ENCODE measurements at regions not wholly inside any gene's neighbourhood (a gene's known extent, or its start where the extent isn't known, plus 50 kb on each side); places are given as distances from the start of the nearest gene placed in this dataset.
"Not testable (repeated sequence)": the region's sequence is repeated elsewhere in the genome, so short reads cannot be mapped to it uniquely, and the experiment has no call there.

GRCh38 chr2:235413064-235413463 is 80.8 kb upstream of the AGAP1 start:
- no peak for DNase-seq

GRCh38 chr2:235414422-235414821 is 79.4 kb upstream of the AGAP1 start:
- DNase-seq = no peak

- peak; percentile 62 for DNase-seq
Observed at GRCh38 chr2:235416858-235417499, 76.9 kb upstream of the AGAP1 start.

DNA sequence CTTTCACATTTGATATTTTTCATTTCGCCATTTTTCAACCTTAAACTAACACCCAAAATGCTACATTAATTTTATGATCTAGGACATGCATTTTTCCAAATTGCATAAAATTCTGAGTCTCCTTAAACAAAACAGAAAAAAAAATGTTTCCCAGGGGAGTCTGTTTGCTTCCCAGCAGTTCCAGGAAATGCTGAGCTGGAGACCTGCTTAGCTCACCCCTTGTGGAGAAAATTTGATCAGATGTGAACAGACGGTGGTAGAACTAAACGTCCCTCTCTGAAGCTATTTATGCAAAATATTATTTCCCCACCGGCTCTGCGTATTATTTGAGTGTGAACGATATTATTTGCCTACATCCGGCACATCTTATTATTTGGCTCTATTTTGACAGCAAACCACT is 74.9 kb upstream of the AGAP1 start:
- no peak for DNase-seq

DNA sequence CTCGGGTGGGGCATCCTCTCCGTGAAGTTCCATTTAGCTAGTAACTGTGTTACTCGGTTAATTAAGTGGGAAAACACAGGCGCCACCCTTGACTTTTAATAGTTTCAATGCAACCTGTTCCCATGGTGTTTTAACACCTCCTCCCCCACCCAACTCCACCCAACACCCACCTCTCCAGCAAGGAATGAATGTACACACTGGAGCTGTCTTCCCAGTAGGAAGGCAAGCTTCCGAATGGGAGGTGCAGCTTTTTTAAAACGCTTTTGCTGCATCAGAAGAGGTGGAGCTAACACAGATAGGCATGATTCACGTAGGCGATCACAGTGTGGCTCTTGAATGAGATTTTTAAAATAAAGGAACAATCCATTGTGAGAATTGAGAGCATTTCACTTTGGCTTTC is 73.8 kb upstream of the AGAP1 start:
- no peak for DNase-seq

DNA sequence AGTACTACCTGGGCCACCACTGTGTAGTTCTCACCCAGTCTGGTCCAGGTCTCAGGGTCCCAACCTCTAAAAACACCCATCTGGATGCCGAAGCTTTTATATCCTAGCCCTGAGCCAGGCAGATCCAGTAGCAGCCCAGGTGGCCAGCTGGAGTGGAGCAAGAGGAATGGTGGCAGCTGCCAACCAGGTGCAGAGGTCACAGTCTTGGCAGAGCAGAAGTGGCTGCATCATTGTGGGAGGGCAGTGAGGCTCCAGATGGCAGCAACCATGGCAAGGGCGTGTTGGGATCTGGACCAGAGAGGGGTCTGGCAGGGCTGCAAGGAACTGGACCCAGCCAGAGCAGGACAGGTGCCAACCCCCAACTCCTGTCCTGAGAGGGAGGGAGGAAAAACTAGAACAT is 72.2 kb upstream of the AGAP1 start:
- no peak for DNase-seq

- no peak for DNase-seq
Observed at GRCh38 chr2:235430366-235431083, 63.3 kb upstream of the AGAP1 start.

DNA sequence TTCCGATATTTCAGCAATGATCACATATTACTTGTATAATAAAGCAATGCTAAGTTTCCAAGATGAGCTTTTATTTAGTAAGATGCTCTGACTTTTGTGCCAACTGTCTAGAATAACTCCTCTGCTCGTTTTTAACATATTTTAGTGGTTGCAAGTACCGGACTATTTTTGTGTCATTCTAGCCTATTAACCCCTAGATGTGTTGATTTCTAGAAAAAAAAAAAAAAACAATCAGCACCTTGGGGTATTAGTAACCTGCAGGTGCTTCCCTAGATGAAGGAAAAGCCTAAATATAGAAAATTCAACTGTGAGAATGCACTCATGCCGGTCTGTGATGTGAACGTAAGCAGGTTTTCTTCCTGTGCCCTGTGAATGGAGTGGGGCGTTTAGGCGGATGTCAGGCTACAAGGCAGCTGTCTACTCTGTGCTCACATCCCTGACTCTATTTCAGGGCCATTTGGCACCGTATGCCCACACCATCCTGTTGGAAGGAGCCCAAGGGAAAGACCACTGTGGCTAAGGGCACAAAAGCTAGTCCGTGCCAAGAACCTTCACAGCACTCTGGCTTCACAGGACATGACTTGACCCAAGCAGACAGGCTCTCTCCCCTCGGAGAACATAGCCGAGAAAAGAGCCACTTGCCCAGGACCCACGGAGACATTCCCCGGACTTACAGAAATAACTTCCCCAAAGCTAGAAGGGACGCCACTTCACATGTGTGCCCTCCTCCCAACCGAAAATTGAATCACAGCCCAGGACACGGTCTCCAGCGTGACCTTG is 60.9 kb upstream of the AGAP1 start:
- DNase-seq = peak; percentile 84

- DNase-seq = peak; percentile 67
Observed at GRCh38 chr2:235433860-235434259, 60.0 kb upstream of the AGAP1 start.

DNA sequence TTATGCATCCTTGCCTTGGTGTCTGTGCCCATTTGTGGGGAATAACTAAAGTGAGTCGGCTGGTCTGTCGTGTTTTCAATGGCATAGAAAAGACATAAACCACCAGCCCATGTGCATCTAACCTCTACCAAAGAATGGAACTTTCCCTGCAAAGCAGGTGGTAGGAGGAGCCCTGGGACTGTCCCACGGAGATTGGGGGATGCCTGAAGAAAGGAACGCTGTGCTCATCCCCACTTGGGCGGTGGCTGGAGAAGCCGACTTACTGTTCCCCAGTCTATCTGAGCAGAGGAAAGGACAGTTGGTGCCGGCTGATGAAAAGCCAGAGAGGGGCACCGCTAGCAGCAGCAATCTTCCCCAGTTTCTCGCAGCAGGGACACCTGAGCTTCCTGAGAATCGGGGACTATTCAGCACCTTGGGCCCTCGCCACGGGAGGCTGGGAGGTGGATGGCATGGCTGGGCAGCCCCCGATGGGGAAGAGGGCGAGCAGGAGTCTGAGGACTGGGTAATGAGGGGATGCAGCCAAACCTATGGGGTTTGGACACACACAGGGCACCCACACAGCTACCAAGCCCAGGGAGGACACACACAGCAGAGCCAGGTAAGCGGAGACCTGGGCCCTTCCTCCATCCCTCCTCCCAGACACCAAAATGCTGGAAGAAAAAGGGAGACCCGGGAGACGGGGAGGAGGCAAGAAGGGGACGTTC is 53.7 kb upstream of the AGAP1 start:
- no peak for DNase-seq

GRCh38 chr2:235443580-235443979 is 50.3 kb upstream of the AGAP1 start:
- DNase-seq = not testable (repeated sequence)
